CD4-positive, alpha-beta T cell treated with Interleukin-17A for 1 hour (primary cell): ENCODE measurements at regions not wholly inside any gene's neighbourhood (a gene's known extent, or its start where the extent isn't known, plus 50 kb on each side); places are given as distances from the start of the nearest gene placed in this dataset.
"Not testable (repeated sequence)": the region's sequence is repeated elsewhere in the genome, so short reads cannot be mapped to it uniquely, and the experiment has no call there.

Experiments
- DNase-seq: peaks from one replicate; pipeline ENCODE4 v3.0.0-alpha.2; 2020

- not testable (repeated sequence) for DNase-seq
Observed at GRCh38 chr7:55699450-55699842, 127.1 kb upstream of the VOPP1 start.

GRCh38 chr7:55698607-55699449, 126.5 kb upstream of the VOPP1 start:
- DNase-seq, result not testable (repeated sequence)

- not testable (repeated sequence) for DNase-seq
Observed at GRCh38 chr7:55695893-55696701, 123.8 kb upstream of the VOPP1 start.

- not testable (repeated sequence) for DNase-seq
Observed at GRCh38 chr7:55694484-55694883, 122.2 kb upstream of the VOPP1 start.

GRCh38 chr7:55688684-55689681, 116.7 kb upstream of the VOPP1 start:
- DNase-seq, result not testable (repeated sequence)

- DNase-seq, result not testable (repeated sequence)
Observed at GRCh38 chr7:55688261-55688660, 116.0 kb upstream of the VOPP1 start.

GRCh38 chr7:55687252-55687651, 115.0 kb upstream of the VOPP1 start:
- DNase-seq, result not testable (repeated sequence)

- DNase-seq, result not testable (repeated sequence)
Observed at GRCh38 chr7:55686771-55687170, 114.5 kb upstream of the VOPP1 start.

- not testable (repeated sequence) for DNase-seq
Observed at GRCh38 chr7:55683501-55683900, 111.2 kb upstream of the VOPP1 start.

- DNase-seq, result not testable (repeated sequence)
Observed at GRCh38 chr7:55675589-55675988, 103.3 kb upstream of the VOPP1 start.

- DNase-seq, result not testable (repeated sequence)
Observed at GRCh38 chr7:55673525-55673924, 101.2 kb upstream of the VOPP1 start.

- DNase-seq, result not testable (repeated sequence)
Observed at GRCh38 chr7:55672084-55672483, 99.8 kb upstream of the VOPP1 start.

- DNase-seq, result no peak
Observed at GRCh38 chr7:55657654-55658053, 85.4 kb upstream of the VOPP1 start.

GRCh38 chr7:55651057-55651456, 78.8 kb upstream of the VOPP1 start:
- no peak for DNase-seq

- no peak for DNase-seq
Observed at GRCh38 chr7:55649238-55649637, 76.9 kb upstream of the VOPP1 start.

- no peak for DNase-seq
Observed at GRCh38 chr7:55644567-55644966, 72.3 kb upstream of the VOPP1 start.

- DNase-seq, result no peak
Observed at GRCh38 chr7:55642266-55642665, 70.0 kb upstream of the VOPP1 start.

GRCh38 chr7:55641811-55642210, 69.5 kb upstream of the VOPP1 start:
- peak; percentile 29 for DNase-seq

- DNase-seq, result peak; percentile 72
Observed at GRCh38 chr7:55641273-55641691, 69.0 kb upstream of the VOPP1 start.

- no peak for DNase-seq
Observed at GRCh38 chr7:55639640-55640039, 67.3 kb upstream of the VOPP1 start.

GRCh38 chr7:55629051-55629677, 56.9 kb upstream of the VOPP1 start:
- DNase-seq, result no peak

- no peak for DNase-seq
Observed at GRCh38 chr7:55624813-55625212, 52.5 kb upstream of the VOPP1 start.
